Sigmoid colon (tissue), 6 donors: ENCODE measurements at regions not wholly inside any gene's neighbourhood (a gene's known extent, or its start where the extent isn't known, plus 50 kb on each side); places are given as distances from the start of the nearest gene placed in this dataset.

Source experiments
- DNase-seq: peaks from one replicate; pipeline ENCODE4 v3.0.0-alpha.2; 2019
- H3K27ac ChIP-seq, 4 donors: fragments of 200-600 bp; sonication (generic); one replicate each; pipeline ENCODE4 v1.5.1; 2016 to 2019; ENCODE audit warnings: mild to moderate bottlenecking in 1 of 4
- H3K27me3 ChIP-seq, 3 donors: fragments of 200-600 bp; sonication (generic); one replicate each; pipeline ENCODE4 v1.5.1; 2019; ENCODE audit warnings: mild to moderate bottlenecking in 1 of 3
- H3K36me3 ChIP-seq, 4 donors: fragments of 200-600 bp; sonication (generic); one replicate each; pipeline ENCODE4 v1.5.1; 2016 to 2019
- H3K4me1 ChIP-seq, 4 donors: fragments of 200-600 bp; sonication (generic); one replicate each; pipeline ENCODE4 v1.5.1; 2017 to 2019
- H3K4me3 ChIP-seq, 4 donors: fragments of 200-600 bp; sonication (generic); one replicate each; pipeline ENCODE4 v1.5.1; 2017 to 2019; ENCODE audit warnings: mild to moderate bottlenecking in 2 of 4, moderate library complexity in 1 of 4
- H3K9me3 ChIP-seq, 4 donors: fragments of 200-600 bp in 3 of 4; sonication (generic) in 3 of 4; one replicate each; pipeline versions ENCODE4 v1.5.1 to v1.6.1; 2013 to 2019
- CTCF ChIP-seq, 4 experiments: fragments of 450-650 bp in 3 of 4; fragments of 200-600 bp in 1 of 4; IDR thresholded peaks; one replicate each; pipeline ENCODE4 v1.5.1; 2016 to 2019; ENCODE audit warnings: antibody characterized with exemption in 4 of 4, mild to moderate bottlenecking in 3 of 4, moderate library complexity in 2 of 4
- EP300 ChIP-seq, 4 donors: sonication (generic); formaldehyde crosslinking; IDR thresholded peaks; one replicate each; pipeline ENCODE4 v1.6.1; 2017; ENCODE audit warnings: antibody characterized with exemption in 4 of 4
- POLR2A ChIP-seq, 2 donors: fragments of 450-650 bp; IDR thresholded peaks; one replicate each; pipeline ENCODE4 v1.6.1; 2016; ENCODE audit warnings: antibody characterized with exemption in 2 of 2, mild to moderate bottlenecking in 2 of 2, moderate library complexity in 2 of 2
- POLR2AphosphoS5 ChIP-seq, 4 donors: sonication (generic); formaldehyde crosslinking; IDR thresholded peaks; one replicate each; pipeline ENCODE4 v1.6.1; 2017; ENCODE audit warnings: antibody characterized with exemption in 4 of 4
- WGBS, 2 donors: extraction: QIAGEN DNeasy Blood & Tissue Kit; methylation state at CpG; one replicate each; pipeline ENCODE4 v1.1.7; 2013; 5-methylcytosine and 5-hydroxymethylcytosine counted together
- intact Hi-C: fragments of 100-400 bp; cut with DNase I; formaldehyde crosslinking; loops from one replicate; pipeline ENCODE4 v1.15.1; 2023
- donor health status: healthy with polysubstance abuse.
- donor health status: healthy.

GRCh38 chr10:131009791-131010190 lies 301.7 kb downstream of the TCERG1L start:
- no peaks in the 10 kb centered on the region for H3K36me3 ChIP-seq
- intact Hi-C loops: no loop called here
- no peaks in the 10 kb centered on the region for H3K27me3 ChIP-seq
- TF ChIP-seq CTCF (IDR thresholded peaks at IDR 0.05): no peak
- no peak for TF ChIP-seq POLR2A (IDR thresholded peaks at IDR 0.05)
- TF ChIP-seq POLR2AphosphoS5 (IDR thresholded peaks at IDR 0.05): no peak
- no peak for TF ChIP-seq EP300 (IDR thresholded peaks at IDR 0.05)
- WGBS, 2 donors: 67 to 68% methylated on average over 5 of the region's 5 CpGs
- no peaks in the 10 kb centered on the region for H3K4me1 ChIP-seq
- DNase-seq: no peak
- H3K9me3 ChIP-seq: no peaks in the 10 kb centered on the region
- H3K4me3 ChIP-seq: no peak overlapping the region
- H3K27ac ChIP-seq: no peak overlapping the region

- H3K36me3 ChIP-seq: no peaks in the 10 kb centered on the region
- no peaks in the 10 kb centered on the region for H3K4me1 ChIP-seq
- TF ChIP-seq POLR2A (IDR thresholded peaks at IDR 0.05): no peak
- no peak for TF ChIP-seq EP300 (IDR thresholded peaks at IDR 0.05)
- no peak for TF ChIP-seq CTCF (IDR thresholded peaks at IDR 0.05)
- no peak for TF ChIP-seq POLR2AphosphoS5 (IDR thresholded peaks at IDR 0.05)
- H3K9me3 ChIP-seq: no peaks in the 10 kb centered on the region
- intact Hi-C loops: no loop called here
- DNase-seq: no peak
- no peaks in the 10 kb centered on the region for H3K27me3 ChIP-seq
- WGBS, 2 donors: 94% methylated on average over 11 of the region's 11 CpGs
- no peak overlapping the region for H3K4me3 ChIP-seq
- H3K27ac ChIP-seq: no peak overlapping the region
Observed at GRCh38 chr10:131010965-131011575, 300.5 kb downstream of the TCERG1L start.

GRCh38 chr10:131011936-131012640 lies 299.4 kb downstream of the TCERG1L start:
- Histone ChIP-seq H3K27ac (no peak overlapping the region), H3K4me1 (no peaks in the 10 kb centered on the region), H3K9me3 (no peaks in the 10 kb centered on the region), H3K27me3 (no peaks in the 10 kb centered on the region), H3K36me3 (no peaks in the 10 kb centered on the region), H3K4me3 (no peak overlapping the region)
- intact Hi-C loops: no loop called here
- TF ChIP-seq POLR2A (IDR thresholded peaks at IDR 0.05): no peak
- TF ChIP-seq POLR2AphosphoS5 (IDR thresholded peaks at IDR 0.05): no peak
- no peak for TF ChIP-seq CTCF (IDR thresholded peaks at IDR 0.05)
- TF ChIP-seq EP300 (IDR thresholded peaks at IDR 0.05): no peak
- 77 to 84% methylated on average over 10 of the region's 10 CpGs for WGBS, 2 donors
- no peak for DNase-seq

- H3K36me3 ChIP-seq: no peaks in the 10 kb centered on the region
- intact Hi-C loops: no loop called here
- no peaks in the 10 kb centered on the region for H3K27me3 ChIP-seq
- 72 to 73% methylated on average over 5 of the region's 5 CpGs for WGBS, 2 donors
- H3K27ac ChIP-seq: no peak overlapping the region
- no peak overlapping the region for H3K4me3 ChIP-seq
- TF ChIP-seq POLR2AphosphoS5 (IDR thresholded peaks at IDR 0.05) (no peak), POLR2A (IDR thresholded peaks at IDR 0.05) (no peak), CTCF (IDR thresholded peaks at IDR 0.05) (no peak), EP300 (IDR thresholded peaks at IDR 0.05) (no peak)
- H3K9me3 ChIP-seq: no peaks in the 10 kb centered on the region
- no peak for DNase-seq
- no peaks in the 10 kb centered on the region for H3K4me1 ChIP-seq
Observed at GRCh38 chr10:131012641-131012985, 298.9 kb downstream of the TCERG1L start.
